ENCODE measurements at regions not wholly inside any gene's neighbourhood (a gene's known extent, or its start where the extent isn't known, plus 50 kb on each side); places are given as distances from the start of the nearest gene placed in this dataset.

DNA sequence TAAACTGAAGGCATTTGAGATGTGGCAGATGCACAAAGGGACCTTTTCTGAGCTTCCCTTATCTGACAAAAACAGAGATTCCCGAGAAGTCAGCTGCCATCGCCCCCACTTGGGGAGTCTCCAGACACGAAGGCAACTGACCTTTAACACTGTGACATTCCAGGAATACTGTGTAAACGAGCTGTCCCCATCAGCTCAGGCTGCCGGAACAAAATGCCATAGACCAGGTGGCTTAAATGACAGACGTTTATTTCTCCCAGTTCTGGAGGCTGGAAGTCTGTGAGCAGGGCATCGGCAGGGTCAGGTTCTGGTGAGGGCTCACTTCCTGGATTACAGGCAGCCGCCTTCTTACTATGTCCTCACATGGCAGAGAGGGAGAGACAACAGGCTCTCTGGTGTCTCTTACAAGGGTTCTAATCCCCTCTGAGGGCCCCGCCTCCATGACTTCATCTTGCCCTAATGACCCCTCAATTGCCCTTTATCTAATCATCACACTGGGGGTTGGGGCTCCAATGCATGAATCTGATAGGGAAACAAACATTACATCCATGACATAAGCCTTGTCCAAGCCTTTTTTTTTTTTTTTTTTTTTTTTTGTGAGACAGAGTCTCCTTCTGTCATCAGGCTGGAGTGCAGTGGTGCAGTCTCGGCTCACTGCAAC, 178.5 kb upstream of the RPL38 start:
- DNase-seq: no peak

DNA sequence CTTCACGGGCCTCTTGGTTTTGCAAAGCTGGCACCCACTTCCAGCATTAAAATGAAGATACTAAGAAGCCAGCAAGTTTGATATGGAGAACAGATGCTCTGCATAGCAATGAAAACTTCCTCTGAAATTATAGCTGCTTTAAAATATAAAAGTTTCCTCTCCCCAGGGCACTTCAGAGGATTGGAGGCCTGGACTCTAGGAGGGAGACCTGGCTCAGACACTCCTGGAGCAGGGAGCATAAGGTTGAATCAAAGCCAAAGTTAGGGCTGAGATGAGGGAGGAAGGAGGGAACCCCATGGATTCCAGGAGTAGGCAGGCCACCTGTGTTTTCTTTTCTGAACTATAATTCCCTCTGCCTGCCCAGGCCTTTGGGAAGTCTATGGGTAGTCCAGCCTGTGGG, 176.0 kb upstream of the RPL38 start:
- DNase-seq: no peak

DNA sequence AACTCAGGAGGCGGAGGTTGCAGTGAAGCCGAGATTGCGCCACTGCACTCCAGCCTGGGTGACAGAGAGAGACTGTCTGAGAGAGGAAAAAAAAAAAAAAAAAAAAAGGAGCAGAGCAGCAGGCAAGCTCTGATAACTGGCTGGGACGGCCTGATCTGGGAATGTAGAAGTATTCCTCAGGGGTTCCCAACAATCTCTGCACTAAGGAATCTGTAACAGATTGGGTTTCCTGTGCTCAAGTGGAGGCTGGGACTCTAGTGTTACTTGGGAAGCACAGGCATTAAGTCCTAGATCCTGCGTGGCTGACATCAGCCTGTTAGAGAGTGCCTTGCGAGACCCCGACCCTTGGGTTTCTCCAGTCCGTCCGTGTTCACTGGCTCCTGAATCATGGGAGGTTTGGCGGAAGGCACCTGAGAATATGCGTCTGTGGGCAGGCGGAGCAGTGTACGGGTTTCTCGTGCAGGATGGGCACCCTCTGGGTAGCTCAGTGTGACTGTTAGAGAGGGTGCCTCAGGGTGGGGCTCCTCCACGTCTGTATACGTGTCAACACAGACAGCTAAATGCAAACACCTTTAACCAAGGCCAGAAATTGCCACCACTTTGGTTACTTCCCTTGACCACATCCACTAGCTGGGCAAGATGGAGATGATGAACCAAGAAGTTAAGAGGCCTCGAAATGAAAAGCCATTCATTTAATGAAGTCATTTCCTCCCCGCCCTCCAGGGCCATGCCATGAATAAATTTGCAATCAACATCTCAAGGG, 174.9 kb upstream of the RPL38 start:
- no peak for DNase-seq

DNA sequence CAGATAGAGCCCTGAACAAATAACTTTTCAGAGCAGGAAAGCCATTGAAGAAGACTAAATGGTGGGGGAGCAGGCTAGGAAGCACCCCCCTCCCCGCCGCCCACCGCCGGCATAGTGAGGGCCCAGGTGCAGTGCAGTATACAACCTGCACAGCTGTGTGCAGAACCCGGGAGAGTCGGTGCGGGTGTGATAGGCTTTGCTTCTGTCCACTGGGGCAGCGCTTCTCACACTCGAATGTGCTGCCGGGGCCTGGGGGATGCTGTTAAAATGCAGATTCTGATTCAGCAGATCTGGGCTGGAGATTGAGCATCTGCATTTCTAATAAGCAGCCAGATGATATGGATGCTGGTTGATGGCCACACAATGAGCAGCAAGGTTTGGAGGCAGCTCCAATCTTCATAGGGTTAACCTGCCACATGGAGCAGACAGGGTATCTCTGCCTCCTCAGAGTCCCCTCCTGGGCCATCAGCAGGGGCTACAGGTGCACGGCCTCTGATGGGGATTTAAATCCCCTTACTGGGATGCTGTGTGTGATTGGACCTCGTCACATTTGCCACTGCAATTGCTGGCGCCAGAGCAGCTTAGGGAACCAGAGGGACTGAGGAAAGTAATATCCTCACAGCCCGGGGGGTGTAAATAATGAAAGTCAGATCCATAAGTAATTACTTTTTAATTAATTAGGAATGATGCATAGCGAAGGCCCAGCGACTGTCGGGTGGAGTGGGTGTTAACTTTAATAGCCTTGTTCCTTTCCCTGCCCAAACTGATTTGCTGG, 172.0 kb upstream of the RPL38 start:
- DNase-seq: no peak

DNA sequence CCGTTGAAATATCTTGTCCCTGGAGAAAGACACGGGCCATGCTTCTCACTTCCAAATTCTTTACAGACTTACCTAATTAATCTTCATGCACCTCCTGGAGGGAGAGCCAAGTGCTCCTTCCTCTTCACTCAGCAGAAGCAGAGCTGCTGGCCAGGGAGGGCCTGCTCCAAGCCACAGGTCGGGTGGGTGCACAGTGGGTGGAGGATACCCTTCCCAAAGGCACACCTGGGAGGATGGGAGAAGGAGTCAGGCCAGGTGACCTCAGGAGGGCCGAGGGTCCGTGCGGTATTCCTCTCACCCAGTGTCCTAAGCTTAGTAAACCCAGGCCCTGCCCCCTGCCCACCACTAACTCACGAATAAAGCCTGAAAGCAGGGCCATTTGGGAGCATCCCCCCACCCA, 171.3 kb upstream of the RPL38 start:
- DNase-seq: no peak

DNA sequence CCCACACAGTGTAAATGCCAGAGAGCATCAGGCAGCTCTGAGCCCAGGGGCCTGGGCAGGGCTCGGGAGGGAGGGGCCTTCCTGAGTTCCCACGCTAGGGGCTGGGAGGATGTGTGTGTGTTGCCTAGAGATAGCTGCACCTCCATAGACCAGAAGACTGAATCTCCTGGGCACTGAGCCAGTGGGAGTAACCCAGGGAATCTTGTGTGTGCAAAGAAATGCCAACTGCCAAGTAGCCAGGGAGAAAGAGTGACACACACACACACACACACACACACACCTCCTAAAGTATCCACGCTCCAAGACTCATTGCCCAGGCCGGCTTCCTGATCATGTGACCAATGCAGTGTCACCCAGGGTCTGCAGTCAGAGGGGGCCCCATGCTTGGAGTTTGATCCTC, 166.2 kb upstream of the RPL38 start:
- no peak for DNase-seq

DNA sequence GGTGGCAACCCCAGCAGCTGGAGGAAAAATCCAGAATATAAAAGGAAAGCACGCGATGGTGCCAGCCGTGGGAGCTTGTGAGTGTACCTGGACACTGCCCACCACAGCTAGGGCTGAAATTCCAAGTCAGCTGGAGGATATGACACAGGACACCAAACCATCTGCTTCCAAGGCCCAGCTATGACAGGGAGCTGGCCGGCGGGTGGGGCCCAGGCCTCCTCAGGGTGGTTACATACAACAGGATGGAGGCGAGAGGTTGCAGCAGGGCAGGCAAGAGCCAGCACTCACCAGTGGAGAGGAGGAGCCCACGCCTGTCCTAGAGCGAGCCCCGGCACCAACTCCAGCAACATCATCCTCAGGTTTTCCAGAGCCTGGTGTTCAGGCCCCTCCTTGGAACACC, 163.2 kb upstream of the RPL38 start:
- DNase-seq: no peak

DNA sequence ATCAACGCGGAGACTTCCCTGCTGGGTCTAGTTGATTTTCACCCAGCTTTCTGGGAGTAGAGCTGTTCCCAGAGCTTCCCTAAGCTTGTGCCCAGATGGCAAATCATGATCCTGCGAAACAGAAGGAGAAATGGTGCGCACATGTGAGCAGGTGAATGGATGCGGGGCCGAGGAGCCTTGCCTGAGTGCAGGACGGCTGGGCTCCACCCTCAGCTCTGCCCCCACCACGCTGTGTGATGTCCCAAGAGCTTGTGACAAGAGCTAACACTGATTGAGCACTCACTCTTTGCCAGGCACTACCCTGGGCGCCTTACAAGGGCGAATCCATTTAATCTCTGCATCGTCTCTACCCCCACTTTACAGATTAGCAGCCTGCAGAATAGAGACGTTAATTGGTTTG, 162.7 kb upstream of the RPL38 start:
- DNase-seq: no peak

DNA sequence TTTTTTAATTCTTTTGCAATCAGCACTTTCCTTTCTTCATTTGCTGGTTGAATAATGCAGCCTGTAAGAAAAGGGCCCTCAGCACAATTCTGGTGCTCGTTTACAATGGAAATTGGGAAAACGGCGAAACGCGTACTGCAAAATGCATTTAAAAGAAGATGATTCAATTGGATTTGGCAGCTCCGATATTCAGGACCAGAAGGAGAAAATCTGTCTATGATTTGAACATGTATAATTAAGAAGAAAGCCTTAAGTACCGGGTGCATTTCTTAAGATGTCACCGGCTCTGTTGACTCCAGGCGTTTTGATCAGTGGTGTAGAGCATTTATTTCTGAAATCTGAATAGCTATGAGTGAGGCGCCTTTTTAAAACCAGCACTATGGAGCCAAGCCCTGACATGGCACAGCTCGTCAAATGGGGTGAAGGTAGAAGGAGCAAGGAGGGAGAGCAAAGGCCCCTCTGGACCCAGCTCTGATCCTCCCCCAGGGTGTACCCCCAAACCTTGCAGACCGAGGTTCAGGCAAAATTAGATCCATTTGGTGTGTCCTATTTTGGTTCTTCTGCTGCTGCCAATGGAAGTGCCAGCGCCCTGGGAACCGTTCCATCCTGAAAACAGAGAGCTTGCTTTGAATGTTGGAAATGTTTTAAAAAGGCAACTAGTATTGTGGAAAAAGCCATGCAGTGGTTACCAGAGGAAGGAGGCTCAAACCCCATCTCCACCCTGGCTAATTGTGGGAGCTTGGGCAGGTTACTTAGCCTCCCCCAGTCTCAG, 161.4 kb upstream of the RPL38 start:
- DNase-seq: no peak

DNA sequence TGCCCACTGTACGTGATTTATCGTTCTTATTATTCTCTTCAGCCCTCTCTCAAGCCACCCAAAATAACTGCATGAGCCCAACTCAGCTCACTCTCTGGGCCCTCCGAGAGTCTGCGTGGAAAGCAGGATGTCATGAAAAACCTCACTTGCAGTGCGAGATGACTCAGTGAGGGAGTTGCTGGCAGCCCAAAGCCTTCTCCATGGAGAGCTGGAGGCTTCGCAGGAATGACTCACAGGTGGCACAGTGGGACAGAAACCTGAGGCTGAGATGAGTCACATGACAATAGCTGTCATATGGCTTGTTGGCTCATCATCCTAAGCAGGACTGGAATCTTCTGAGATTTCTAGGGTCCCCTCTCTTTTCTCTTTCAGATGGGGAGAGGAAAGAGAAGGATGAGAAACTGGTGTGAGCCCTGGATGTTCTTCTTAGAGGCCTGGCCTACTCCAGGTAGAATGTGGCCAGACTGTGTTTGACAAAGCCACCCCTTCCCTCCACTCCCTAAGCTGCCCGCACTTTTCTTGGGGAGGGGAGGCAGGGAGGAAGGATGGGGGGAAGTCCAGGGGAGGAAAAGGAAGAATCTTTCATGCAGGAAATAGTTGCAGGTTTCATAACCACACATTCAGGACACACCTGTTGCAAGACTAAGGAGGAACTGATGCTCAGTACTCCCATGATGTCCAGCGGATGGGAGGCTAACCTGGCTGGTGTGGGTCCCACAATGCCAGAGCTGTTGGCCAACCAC, 160.6 kb upstream of the RPL38 start:
- DNase-seq: peak; percentile 43

DNA sequence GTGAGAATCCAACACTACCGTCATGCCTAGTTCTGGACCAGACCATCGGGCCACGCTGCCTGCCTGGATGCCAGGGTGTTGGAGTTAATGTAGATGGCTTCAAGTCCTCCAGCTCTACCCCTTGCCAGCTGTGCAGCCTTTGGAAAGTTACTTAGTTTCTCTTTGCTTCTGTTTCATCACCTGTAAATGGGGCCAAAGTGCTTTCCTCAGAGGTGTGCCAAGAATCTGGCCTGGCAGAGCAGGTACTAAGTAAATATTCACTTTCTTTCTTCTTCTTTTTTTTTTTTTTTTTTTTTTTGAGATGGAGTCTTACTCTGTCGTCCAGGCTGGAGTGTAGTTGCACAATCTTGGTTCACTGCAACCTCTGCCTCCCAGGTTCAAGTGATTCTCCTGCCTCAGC, 159.5 kb upstream of the RPL38 start:
- no peak for DNase-seq

DNA sequence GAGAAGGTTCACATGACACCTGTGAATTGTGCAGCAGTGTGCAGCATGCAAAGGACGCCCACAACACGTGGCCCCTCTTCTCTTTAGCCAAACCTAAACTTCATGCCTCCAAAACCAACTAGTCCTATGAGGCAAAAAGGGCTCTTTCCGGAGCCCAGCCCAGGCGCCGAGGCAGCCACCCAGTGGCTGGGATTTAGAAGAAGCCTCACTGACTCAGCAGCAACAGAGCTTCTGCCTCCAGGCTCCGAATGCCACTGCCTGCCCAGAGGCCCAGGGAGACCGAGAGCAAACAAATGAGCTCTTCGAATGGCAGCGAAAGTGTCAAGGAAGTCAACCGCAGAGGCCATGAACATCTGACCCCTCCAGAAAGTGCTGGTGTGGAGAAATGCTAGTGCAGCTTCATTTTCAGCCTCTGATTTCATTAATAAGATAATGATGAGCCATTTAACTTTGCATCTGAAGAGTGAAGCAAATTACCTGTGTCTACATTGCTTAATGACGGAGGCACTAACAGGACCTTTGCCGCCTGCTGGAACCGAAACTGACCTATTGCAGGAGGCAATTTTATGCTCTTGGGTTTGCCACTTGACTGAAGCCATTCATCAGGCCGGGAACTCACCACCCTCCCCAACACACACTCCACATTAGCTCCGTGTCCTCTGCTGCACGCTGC, 157.7 kb upstream of the RPL38 start:
- no peak for DNase-seq

DNA sequence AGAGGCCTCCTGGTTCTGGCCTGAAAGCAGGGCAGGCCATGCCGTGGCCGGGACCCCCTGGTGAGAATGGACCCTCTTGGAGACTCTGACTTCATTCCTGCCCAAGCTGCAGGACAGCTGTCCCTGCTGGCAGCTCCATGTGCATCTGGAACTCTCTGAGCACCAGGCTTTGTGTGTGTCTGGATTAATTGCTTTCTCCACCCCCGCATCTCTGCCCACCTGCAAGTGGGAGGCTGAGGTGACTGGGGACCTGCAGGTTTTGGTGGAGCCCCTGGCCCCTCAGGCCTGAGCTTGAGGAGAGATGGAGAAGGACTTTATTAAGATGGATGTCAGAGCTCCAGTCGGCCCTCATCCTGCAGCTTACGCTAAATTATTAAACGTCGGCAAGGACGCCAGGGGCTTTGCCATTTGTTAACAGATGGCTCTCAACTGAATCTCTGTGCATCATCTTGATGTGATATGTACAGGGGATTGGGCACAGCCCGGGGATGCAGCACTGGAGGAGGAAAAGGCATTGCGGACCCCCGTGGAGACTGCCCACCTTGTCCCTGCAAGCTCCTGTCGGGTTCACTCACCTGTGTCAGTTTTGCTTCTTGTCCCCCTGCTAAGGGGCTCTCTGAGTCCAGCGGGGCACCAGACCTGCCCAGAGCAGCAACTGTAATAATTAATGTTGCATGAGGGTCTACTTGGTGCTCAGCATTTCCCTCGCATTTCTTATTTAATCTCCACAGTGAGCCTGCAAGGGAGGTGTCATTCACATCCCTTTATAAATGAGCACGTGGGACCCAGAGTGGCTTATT, 154.1 kb upstream of the RPL38 start:
- no peak for DNase-seq

DNA sequence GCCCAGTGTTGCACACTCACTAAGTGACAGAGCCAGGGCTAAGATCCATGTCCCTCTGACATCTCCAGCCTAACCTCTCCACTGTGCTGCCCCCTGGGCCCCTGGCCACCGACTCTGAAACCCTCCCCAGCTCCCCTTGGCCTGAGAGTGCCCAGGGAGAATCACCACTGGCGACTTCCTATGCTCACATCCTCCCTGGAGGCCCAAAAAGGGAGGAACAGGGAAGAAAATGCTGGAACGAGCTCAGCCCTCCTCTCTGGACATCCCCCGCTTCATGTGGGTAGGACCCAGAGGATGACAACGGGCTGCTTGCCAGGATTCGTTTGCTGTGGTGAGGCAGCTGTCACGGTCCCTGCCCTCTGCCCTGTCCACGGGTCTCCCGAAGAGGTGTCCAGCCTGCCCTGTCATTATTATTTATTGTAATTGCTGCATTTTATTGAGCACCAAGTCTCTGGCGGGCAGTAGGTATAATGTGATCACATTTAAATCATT, 153.5 kb upstream of the RPL38 start:
- DNase-seq: no peak

DNA sequence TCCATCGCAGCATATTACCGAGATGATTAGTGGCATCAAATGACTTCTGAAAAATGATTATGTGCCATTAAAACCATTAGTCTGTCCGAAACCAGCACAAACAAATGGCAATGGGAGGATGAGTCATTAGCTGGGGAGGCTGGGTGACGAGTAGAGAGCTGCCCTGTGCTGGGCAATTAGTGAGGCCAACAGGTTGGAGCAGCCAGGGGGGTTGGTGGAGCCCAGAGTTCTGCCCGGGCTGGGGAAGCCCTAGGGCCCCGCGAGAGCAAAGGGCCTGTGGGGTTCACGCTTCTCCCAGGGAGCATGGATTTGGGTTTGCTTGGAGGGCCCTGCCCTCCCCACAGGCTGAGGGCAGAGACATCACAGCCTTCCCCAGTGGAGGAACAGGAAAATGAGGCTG, 152.1 kb upstream of the RPL38 start:
- DNase-seq: no peak

DNA sequence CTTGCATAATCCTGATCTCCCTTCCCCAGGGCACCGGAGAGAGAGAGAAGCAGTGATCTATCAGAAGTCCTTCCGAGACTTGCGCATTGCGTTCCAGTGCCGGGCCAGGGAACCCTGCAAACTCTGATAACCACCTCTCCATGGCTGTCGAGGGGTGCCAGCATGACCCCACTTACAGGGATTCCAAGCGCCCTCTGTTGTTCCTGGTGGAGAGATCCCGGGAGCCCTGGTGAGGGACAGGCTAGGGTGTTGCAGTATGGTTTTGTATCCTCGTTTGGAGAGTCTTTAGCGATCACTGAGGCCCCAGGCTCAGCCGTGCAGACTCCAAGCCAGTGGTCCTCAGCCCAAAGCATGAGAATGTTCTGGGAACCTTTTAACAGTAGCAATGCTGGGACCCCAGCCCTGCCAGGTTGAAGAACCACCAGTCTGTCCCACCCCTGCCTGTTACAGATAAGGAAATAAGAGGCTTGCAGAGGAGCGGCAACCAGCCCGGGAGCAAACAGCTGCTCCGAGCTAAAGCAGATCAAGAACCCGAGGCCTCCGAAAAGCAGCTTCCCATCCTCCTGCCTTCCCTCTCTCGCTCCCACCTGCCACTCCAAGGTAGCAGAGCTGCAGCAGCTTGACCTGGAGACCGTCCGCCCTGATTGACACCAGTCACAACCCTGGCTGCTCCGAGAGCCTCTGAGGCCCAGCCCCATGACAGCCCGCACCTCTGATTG, 150.3 kb upstream of the RPL38 start:
- DNase-seq: no peak

DNA sequence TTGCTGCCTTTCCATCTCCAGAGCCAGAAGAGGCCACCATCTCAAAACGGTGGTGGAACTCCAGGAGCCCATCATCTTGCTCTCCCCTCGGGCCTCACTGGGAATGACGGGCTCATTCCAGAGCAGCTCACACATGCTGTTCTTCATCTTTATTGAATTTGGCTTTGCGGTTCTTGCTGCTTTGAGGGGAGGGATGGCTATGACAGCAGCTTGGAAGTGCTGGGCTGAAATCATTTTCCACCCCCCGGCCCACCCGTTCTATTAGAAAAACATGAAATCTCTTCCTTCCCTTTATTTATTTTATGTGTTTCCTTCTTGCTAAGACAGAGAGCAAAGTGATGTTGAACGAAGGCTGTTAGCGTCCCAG, 149.8 kb upstream of the RPL38 start:
- DNase-seq: no peak

DNA sequence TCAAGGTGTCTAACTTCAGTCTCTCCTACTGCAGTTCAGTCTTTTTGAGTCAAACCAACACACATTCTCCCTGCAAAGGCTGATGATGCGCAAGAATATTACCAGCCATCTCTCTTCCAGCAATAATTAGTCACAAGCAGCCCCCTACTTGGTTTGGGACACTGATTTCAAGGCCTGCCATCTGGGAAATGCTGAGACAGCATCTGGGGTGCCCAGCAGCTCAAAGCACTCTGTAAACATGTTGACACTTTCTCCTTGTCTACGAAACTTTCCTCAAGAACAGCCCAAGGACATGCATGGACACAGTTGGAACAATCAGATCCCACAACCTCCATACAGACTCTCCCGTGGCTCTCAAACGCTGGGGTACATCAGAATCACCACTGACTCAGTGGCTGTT, 149.2 kb upstream of the RPL38 start:
- no peak for DNase-seq

DNA sequence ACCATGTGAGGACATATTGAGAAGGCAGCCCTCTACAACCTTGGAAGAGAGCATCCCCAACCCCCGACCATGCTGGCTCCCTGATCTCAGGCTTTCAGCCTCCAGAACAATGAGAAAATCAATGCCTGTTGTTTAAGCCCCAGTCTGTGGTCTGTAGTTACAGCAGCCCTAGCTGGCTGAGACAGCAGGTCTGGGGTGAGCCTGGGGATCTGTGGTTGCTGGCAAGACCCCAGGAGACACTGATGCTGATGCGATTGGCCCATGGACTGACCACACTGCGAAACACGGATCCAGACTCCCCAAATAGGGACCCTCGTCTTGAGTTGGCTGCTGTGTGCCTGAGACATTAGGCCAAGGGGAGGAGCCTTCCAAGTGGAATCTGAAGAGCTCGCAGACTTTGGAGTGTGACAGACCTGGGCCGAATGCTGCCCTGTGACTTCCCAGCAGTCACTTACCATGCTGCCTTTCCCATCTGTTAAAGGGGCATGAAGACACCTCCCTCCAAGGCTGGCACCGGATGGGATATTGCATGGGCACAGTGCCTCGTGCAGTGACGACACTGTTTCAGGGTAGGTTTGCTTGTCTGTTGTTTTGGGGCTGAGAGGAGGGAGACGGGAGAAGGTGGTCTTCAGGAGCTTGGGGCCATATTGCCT, 147.8 kb upstream of the RPL38 start:
- no peak for DNase-seq
